ENCODE measurements at regions not wholly inside any gene's neighbourhood (a gene's known extent, or its start where the extent isn't known, plus 50 kb on each side); places are given as distances from the start of the nearest gene placed in this dataset.

DNA sequence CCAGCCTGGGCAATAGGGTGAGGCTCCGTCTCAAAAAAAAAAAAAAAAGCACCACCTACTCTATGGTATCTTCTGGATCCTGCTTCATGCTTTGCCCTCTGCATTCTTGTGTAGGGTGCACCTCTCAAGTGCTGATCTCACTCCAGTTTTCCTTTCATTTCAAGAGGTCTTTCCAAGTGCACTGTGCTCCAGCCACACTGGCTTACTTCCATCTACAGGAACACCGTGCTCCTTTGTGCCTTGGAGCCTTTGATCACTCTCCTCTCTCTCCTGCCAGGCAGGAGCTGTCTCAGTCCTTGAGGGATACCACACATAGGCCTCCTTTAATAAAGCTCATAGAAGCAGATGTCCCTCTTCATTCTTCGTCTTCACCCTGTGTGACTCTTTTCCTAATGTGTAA, 55.4 kb upstream of the GREM2 start:
- DNase-seq = no peak

DNA sequence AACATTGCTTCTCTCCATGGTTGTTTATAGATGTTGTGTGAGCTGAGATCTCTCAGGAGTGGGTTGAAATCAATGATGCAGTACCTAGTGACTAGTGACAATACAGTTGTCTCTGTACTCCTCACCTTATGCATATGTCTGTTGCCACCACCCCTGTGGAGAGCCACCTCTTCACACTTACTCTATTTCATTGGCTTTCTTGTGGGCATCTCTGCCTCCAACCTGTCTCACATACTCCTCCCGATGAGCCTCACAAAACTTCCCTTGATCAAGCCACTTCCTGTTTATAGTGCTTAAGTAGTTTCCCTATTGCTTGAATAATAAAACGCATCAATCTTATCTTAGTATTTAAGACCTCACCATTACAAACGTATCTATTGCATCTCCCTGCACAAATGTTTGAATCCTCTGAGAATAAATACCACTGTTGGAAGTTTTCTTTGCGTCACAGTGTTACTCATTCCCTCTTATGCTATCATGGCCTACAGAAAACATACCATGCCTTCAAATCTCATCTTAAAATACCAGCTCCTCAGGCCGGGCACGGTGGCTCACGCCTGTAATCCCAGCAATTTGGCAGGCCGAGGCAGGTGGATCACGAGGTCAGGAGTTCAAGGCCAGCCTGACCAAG, 54.7 kb upstream of the GREM2 start:
- no peak for DNase-seq

- no peak for DNase-seq
Observed at GRCh38 chr1:240663169-240663879, 51.4 kb upstream of the GREM2 start.
